Subcutaneous abdominal adipose tissue (tissue), 5 donors: ENCODE measurements at regions not wholly inside any gene's neighbourhood (a gene's known extent, or its start where the extent isn't known, plus 50 kb on each side); places are given as distances from the start of the nearest gene placed in this dataset.

Experiments used
- H3K27ac ChIP-seq: one replicate; pipeline ENCODE4 v1.7.0; 2013; ENCODE audit warnings: low read depth, mild to moderate bottlenecking, inconsistent platforms, low read length, moderate library complexity
- H3K27me3 ChIP-seq, 5 donors: one replicate each; pipeline ENCODE4 v1.7.0; 2013; ENCODE audit warnings: low read length in 5 of 5, inconsistent platforms in 1 of 5; ENCODE audit not compliant: control insufficient read depth in 5 of 5, insufficient read depth in 4 of 5
- H3K36me3 ChIP-seq, 5 donors: one replicate each; pipeline ENCODE4 v1.7.0; 2013; ENCODE audit warnings: low read length in 5 of 5; ENCODE audit not compliant: control insufficient read depth in 5 of 5, insufficient read depth in 5 of 5
- H3K4me1 ChIP-seq, 5 donors: one replicate each; pipeline ENCODE4 v1.7.0; 2013; ENCODE audit warnings: low read length in 5 of 5, mild to moderate bottlenecking in 3 of 5, moderate library complexity in 1 of 5; ENCODE audit not compliant: control insufficient read depth in 5 of 5, insufficient read depth in 5 of 5
- H3K4me3 ChIP-seq, 5 donors: one replicate each; pipeline ENCODE4 v1.7.0; 2013; ENCODE audit warnings: low read length in 5 of 5, low read depth in 1 of 5
- H3K9ac ChIP-seq, 5 donors: one replicate each; pipeline ENCODE4 v1.7.0; 2013; ENCODE audit warnings: low read length in 5 of 5, mild to moderate bottlenecking in 4 of 5, moderate library complexity in 3 of 5
- H3K9me3 ChIP-seq, 5 donors: one replicate each; pipeline ENCODE4 v1.7.0; 2013; ENCODE audit warnings: low read length in 5 of 5; ENCODE audit not compliant: control insufficient read depth in 5 of 5
- donor health status: healthy.
- donor health status: healthy.
- donor health status: healthy.
- donor health status: healthy.
- donor health status: healthy.

GRCh38 chrX:52425775-52426174, 57.0 kb downstream of the XAGE2 start:
- Histone ChIP-seq H3K9me3 (no peaks in the 10 kb centered on the region), H3K27me3 (peaks cover 0 to 9% (median 5%) of the 10 kb centered on the region in 5 donors), H3K4me3 (no peak overlapping the region), H3K4me1 (peaks cover 0 to under 1% (median 0%) of the 10 kb centered on the region in 5 donors), H3K27ac (no peak overlapping the region), H3K36me3 (no peaks in the 10 kb centered on the region), H3K9ac (no peak overlapping the region)

- Histone ChIP-seq H3K27ac (no peak overlapping the region), H3K27me3 (peaks cover 0 to 9% (median 5%) of the 10 kb centered on the region in 5 donors), H3K9me3 (no peaks in the 10 kb centered on the region), H3K9ac (peak overlapping the region in 1 of 5 donors; percentile 21), H3K36me3 (no peaks in the 10 kb centered on the region), H3K4me1 (no peaks in the 10 kb centered on the region), H3K4me3 (no peak overlapping the region)
Observed at GRCh38 chrX:52426810-52427209, 58.0 kb downstream of the XAGE2 start.

GRCh38 chrX:52437212-52437611, 58.4 kb upstream of the XAGE1A start:
- no peak overlapping the region for H3K27ac ChIP-seq
- H3K36me3 ChIP-seq: no peaks in the 10 kb centered on the region
- H3K4me1 ChIP-seq: no peaks in the 10 kb centered on the region
- peaks cover 0 to 6% (median 0%) of the 10 kb centered on the region in 5 donors for H3K9me3 ChIP-seq
- no peak overlapping the region for H3K9ac ChIP-seq
- peaks cover 4 to 37% (median 7%) of the 10 kb centered on the region in 5 donors for H3K27me3 ChIP-seq
- no peak overlapping the region for H3K4me3 ChIP-seq
